RPMI7951 (cell line): ENCODE measurements at regions not wholly inside any gene's neighbourhood (a gene's known extent, or its start where the extent isn't known, plus 50 kb on each side); places are given as distances from the start of the nearest gene placed in this dataset.
"Not testable (repeated sequence)": the region's sequence is repeated elsewhere in the genome, so short reads cannot be mapped to it uniquely, and the experiment has no call there.

Source experiments
- DNase-seq: peaks from one replicate; pipeline ENCODE4 v3.0.0-alpha.2; 2012; ENCODE audit warnings: low read depth

DNA sequence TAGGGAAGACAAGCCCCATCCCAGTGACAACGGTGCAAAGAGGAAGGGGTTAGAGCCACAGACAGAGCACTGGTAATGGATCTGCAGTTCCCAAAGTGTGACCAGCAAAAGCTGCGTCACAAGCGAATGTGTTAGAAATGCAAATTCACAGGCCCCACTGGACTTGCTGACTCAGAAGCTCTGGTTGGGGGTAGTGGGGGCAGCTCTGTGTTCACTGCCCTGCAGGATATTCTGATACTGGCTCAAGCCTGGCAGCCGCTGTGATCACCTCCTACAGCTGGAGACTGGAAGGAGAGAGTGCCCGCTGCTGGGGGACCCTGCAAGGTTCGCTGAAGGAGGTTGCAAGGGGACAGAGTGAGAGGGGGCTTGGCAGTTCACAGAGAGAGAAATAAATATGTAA, 179.7 kb upstream of the CDH4 start:
- DNase-seq: no peak

DNA sequence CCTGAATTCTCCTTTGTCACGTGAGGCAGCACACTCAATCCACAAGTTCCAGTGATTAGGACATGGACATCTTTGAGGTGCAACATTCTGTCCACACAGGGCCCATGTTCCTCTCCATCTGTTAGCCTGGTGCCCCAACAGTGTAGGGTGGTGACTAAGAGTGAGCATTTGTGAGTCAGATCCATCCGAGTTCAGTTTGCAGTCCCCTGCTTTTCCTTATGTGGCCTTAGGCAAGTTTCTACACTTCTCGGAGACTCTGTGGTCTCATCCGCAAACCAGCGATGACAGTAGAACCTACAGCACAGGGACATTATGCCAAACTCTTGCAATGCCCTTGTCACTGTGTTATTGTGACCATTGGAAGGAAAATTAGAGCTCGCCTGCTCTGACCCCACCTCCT, 178.7 kb upstream of the CDH4 start:
- DNase-seq: peak; percentile 61

DNA sequence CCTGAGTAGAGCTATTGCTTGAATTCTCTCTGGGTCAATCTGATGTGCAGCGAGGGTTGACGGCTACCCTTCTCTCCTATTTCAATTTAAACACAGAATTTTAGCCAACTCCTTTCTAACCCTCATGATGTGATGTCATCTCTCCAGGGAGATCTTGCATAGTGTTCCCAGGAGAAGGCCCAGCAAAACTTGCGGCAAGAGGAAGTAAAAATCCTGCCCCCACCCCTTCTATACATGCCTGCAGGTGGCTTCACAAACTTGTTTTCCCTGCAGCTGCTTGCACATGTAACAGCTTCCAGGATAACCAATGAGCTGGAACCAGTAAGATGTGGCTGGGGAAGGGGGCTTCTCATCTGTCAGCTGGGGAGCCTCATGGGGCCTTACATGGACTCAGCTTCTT, 169.3 kb upstream of the CDH4 start:
- DNase-seq: no peak

DNA sequence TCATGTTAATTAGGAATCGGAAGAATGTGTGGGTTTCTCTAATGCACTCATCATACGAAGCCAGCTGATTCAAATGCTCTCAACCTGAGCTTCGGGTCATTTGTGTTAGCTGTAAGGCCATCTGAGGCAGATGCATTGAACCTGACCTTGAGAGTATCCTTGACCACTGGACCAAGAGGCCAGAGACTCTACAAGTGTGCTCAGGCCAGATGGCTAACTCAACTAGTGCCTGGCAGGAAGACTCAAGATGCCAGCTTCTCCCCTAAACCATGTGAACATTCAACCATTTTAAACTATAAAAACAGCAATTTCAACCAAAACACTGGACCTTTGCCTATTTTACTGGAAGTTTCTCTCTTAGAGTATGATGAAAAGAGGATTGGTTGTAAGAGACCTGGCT, 168.6 kb upstream of the CDH4 start:
- DNase-seq: no peak

DNA sequence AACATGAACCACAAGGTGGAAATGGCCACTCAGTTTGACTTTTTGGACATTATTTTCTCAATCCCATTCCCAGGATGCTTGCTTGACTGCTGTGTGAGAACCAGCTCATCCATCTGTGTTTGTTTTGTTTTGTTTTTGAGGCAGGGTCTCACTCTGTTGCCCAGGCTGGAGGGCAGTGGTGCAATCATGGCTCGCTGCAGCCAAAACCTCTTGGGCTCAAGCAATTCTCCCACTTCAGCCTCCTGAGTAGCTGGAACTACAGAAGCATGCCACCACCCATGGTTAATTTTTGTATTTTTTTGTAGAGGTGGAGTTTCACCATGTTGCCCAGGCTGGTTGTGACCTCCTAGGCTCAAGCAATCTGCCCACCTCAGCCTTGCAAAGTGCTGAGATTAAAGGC, 166.0 kb upstream of the CDH4 start:
- no peak for DNase-seq

DNA sequence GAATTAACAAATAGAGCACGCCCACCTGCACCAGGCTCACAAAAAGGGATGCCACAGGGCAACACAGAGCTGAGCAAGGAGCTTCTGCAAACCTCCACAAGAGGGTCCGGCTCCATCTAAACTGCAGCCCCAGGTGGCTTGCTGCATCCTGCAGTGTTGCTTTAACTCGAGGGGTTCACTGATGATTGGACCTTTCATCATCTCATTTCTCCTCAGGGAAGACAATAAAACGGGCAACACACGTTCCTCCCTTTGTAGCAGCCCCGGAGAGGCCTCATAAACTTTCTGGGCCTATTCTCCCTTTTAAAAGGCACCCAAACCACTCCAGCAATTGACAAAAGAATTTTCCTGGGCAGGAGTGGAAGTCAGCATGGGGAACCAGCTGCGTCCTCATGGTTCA, 161.5 kb upstream of the CDH4 start:
- DNase-seq: no peak

DNA sequence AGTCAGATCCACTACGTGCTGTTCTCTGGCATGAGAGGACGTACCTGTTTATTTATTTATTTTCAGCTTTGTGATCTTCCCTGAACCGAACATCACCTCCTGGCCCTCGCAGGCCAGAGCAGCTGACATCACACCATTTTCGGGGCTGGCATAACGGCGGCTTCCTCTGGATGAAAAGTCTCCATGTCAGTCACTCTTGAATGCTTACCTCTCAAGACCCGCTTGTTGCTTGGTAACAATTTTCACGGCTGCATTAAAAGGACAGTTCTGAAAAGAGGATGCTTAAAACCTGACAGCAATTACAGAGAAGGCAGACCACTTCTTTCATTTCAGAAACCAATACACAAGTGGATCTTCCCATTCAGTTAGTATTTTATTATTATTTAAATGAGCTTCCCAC, 159.8 kb upstream of the CDH4 start:
- no peak for DNase-seq

DNA sequence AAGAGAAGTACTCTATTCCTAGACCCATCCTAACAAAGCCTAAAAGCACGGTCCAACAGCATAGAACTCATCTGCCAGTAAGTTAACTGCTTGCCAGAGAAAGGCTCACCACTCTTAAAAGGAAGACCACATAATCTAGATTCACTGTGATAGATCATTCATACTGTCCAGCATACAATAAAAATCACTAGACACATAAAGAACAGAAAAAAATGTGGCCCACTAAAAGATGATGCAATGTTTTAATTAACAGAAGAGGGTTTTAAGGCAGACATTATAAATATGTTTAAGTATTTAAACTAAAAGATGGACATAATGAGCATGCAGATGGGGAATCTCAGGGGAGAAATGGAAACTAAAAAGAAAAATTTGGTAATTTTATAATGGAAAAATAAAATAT, 157.5 kb upstream of the CDH4 start:
- no peak for DNase-seq

DNA sequence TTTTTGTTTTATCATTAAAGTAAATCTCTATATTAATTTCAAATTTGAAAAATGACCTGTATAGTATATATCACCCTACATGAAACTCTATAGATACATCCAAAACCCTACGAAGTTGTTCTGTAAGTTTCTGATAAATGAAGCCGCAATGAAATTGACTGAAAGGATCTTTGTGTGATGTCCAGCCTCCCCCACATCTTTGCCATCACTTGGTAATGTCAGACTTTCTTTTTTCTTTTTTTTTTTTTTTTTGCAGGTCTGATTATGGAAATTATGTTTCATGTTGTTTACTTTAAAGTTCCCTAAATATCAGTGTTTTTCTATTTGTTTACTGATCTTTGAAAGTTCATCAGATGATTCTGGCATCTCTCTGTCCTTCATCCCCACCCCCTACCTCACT, 155.6 kb upstream of the CDH4 start:
- no peak for DNase-seq

DNA sequence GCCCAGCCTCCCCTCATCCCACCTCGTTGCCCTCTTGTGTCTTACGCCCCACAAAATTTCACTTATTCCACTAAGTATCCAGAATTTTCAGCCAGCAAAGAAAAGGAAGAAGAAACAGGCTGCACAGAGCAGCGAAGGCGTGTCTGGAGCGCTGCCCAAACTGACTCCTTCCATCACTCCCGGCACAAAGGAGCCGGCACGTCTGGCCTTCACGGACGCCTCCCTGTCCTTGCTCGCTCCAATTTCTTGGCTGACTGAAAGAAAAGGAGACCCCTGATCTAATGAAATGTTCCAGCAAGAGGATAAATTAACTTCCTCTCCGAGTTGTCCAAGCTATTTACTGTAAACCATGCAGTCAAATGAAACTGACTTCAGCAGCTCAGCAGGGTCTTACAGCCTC, 152.3 kb upstream of the CDH4 start:
- no peak for DNase-seq

DNA sequence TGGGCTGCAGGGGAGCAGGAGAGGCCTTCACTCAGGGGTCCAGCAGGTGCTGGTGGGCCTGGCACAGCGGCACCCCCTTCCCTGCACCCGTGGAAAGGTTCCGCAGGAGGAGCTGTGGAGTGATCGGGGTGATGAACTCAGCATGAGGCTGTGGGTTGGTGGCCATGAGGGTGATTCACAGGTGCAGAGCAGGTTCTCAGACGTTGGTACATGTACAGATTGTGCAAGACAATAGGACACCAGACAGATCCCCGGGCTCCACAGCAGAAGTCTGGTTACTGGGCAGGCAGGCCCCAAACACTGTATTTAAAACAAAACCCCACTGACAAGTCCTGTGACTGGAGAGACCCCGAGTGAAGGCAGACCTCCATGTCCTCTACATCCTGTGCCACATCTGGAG, 151.6 kb upstream of the CDH4 start:
- no peak for DNase-seq

DNA sequence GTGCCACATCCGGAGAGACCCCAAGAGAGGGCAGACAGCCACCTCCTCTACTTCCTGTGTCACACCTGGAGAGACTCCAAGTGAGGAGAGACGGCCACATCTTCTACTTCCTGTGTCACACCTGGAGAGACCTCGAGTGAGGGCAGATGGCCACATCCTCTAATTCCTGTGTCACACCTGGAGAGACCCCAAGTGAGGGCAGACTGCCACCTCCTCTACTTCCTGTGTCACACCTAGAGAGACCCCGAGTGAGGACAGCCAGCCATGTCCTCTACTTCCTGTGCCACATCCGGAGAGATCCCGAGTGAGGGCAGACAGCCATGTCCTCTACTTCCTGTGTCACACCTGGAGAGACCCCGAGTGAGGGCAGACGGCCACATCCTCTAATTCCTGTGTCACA, 150.7 kb upstream of the CDH4 start:
- not testable (repeated sequence) for DNase-seq

DNA sequence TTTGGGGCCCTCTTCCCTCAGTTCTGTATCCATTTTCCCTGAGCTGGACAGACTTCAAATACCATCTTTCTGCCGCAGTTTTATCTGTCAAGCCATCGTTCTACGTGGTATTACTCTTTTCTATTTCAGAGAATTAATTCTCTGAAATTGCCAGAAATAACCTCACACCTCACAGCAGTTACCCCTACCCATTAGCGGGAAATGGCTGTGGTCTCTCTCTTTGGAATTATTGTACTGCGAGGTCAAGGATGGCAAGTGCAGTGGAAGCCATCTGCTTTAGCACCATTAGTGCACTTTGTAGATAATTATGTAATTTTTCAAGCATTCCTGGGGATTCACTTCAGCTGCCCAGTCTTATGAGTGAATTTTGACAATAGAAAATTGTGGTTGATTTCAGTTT, 147.8 kb upstream of the CDH4 start:
- no peak for DNase-seq

DNA sequence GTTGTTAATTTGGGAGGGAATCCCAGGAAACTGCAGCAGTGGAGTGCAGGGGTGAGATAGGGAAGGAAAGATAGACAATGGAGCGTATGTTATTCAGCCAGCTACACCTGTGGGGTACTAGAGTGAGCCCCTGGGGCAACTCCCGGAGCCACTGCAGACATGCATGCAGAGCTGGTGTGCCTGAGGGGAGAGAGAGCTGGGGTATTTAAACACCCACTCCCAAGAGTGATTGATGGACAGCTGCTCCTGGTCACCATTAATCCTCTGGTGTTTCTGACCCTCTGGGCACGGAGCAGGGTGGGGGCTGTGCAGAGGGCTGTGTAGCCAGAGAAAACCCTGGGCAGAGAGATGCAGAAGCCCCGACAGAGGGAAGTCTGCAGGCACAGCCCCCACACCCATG, 146.7 kb upstream of the CDH4 start:
- DNase-seq: no peak

DNA sequence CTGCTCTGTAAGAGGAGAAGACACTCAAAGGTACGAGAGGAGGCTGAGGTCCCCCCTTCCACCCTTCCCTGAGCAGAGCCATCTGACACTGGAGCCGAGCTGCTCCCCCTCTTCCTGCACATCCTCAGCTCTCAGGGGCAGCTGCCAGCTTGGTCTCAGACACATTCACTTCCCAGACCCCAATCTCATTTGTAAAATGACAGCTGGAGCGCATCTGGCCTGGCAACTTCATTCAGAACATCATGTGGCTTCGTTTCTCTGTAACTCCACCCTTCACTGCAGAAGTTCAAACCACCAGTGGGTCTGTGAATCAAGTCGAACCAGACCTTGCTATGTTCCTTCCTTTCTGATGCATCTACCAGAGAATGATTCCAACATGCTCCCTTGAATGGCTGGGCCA, 145.6 kb upstream of the CDH4 start:
- DNase-seq: no peak

DNA sequence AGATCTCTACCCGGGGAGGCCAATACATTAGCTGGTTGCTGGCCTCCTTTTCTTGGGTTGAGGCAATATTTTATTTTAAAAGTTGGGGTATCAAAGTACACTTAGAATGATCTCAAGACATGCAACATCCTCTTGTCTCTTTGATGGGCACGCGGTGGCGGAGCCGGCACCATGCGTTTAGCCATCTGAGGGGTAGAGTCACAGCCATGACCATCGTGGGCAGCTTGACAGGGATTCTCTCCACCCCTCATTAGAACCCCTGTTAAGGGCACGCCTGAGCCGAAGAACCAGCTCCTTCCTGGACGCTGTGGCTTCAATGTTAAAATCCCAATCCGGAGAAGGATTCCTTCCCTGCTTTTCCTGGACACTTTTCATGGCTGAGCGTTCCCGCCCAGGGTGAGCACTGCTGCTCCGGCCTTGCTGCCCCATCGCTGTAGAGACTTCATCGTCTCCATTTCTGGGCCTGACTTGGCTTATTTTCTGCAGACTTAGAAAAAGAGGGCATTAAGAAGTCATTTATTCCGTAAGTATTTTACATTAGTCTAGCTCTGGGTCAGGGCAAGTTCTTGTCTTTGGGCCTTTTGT, 142.7 kb upstream of the CDH4 start:
- no peak for DNase-seq

DNA sequence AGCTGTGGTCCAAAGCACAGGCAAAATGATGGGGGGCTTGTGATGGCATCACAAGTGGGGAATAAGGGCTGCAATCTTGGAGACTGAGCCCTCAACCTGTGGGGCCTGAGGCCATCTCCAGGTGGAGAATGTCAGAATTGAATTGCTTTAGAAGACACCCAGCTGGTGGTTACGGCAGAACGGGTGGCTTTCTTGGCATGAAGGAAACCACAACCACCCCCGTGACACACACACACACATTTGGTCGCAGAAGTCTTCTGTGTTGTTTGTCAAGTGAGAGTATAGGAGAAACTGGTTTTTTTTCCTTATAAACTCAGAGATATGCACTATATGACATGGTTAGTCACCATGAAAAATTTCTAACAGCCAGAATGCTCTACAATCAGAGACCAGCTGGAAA, 139.5 kb upstream of the CDH4 start:
- DNase-seq: no peak

DNA sequence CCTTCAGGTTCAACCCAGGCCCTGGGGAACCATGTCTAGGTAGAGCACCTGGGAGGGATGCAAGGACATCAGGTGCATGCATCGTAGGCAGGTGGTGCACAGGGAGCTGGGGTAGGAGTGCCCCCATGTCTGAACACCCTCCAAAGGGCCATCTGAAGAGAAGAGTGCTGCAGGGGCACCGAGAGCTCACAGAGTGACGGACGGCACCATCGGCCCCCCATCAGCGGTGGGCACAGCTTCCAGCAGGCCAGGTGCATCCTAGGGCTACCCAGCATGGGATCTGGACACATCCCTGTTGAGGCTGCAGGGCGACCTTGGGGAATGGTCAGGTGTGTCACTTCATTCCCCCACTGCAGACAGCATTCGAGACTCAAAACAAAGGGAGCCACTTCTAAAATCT, 138.3 kb upstream of the CDH4 start:
- DNase-seq: no peak

DNA sequence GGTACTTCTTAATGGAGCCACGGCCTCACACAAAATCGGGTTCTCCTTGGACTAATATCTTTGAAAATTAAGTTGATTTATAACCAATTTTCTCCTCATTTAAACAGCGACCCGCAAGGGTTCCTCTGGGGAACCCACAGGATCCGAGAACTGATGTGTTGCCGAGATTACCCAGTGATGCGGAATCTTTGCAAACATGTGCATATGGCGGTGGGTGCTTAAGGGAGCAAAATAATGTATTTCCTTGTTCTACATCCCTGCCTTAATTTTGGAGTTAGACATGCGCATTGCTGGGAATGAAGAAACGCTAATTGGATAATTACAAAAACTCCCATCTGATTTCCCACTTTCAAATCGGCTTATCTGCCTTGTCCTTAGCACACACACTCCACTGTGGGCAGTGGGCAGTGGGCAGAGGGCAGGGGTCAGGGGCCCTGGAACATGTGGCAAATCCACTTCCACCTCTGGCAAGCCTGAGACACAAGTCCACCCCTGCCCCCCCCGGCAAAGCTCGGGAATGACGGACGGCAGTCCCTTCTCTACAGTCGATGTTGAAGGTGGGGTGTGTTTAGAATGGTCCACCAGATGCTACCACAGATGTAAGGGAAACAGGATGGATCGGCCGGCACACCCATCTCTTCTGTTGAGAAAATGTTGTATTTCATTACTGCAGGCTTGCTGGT, 137.4 kb upstream of the CDH4 start:
- DNase-seq: no peak

DNA sequence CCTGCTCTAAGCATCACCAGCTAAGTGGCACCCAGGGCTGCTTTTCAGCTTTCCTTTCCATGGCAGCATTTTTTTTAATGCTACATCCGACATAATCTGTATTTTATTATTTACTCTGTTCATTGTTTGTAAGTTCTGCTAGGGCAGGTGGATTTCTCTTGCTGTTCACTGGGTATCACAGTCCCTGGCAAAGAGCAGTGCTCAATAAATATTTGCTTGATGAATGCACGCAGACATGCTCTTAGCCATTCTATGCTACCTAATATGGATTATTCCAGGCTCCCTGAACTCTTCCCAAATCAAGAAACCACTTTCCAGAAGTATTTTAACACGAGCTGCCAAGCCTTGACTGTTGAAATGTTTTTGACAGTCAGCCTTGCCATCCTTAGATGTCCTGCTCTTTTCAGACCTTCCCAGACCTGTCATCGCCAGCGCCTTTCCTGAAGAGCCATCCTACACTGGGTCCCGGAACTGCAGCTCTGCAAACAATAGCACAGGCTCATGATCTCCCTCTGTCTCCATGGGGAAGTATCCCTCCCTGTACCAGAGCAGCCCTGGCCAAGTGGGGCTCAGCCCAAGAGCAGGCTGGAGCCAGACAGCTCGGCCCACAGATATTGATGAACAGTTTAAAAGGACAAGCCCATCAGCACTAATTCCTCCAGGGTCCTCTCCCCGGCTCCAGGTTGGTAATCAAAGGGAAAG, 136.5 kb upstream of the CDH4 start:
- DNase-seq: no peak

DNA sequence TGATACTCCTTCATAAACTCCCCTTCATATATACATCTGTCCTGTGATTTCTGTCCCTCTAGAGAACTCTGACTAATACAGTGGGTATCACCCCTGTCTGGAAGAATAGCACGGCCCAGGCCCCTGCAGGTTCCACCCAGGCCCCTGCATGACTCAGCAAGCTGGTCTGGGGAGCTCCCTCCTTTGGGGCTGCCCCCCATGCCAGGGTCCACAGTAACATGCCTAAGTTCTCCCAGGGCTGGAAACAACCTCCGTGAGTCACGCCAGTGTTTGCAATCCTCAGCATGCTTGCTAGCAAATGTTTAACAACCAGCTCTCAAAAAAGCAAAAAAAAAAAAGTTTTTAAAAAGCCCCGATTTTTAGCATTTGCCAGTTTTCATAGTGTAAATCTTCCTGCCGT, 134.3 kb upstream of the CDH4 start:
- DNase-seq: peak; percentile 67

DNA sequence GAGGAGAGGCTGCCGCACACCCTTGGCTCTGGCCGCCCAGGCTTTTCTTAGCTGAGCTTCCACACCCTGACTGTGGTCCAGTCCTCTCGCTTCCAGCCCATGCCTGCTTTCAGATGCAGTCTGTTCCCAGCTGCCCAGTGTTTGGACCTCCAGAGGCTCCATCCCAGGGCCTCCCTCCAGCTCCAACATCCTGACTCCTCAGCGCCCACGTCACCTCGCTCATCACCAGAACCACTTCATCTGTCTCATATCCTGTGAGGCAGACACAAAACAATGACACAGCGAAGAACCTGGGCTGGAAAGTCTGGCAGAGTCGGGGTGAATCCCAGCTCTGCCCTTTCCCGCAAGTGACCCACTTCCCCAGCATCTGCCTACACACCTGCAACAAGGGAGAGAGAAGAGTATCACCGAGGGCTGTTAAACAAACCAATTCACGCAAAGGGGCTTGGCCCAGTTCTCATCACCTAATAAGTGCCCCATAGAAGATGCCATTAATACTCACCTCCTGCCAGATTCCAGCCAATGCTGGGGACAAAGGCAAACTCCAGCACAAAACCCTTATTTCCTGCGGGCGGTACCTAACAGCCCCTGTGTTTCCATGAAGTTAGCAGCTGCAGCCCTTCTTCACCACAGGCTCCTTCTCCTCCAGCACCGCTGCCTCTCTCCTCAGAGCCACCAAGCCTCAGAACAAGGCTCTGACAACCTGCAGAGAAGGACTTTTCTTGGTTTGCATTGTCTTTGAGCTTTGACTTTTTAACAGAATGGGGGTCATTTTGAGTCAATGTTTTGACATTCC, 133.4 kb upstream of the CDH4 start:
- peak; percentile 69 for DNase-seq

DNA sequence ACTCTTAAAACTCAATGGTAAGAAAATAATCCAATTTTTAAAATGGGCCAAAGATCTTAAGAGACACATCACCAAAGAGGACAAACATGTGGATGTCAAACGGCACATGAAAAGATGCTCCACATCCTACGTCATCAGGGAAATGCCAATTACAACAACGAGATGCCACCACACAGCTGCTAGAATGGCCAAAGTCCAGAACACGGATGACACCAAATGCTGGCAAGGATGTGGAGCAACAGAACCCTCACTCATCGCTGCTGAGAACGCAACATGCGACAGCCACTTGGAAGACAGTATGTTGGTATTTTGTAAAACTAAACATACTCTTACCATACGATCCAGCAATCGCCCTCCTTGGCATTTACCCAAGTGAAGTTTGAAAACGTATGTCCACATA, 132.8 kb upstream of the CDH4 start:
- no peak for DNase-seq
